Esophagus muscularis mucosa (tissue), 3 donors: ENCODE measurements at regions not wholly inside any gene's neighbourhood (a gene's known extent, or its start where the extent isn't known, plus 50 kb on each side); places are given as distances from the start of the nearest gene placed in this dataset.

Source experiments
- POLR2A ChIP-seq: fragments of 450-650 bp; IDR thresholded peaks from one replicate; pipeline ENCODE4 v1.6.1; 2017; ENCODE audit warnings: antibody characterized with exemption, moderate library complexity, mild to moderate bottlenecking, low read depth
- POLR2AphosphoS5 ChIP-seq, 2 donors: sonication (generic); formaldehyde crosslinking; IDR thresholded peaks; one replicate each; pipeline ENCODE4 v1.6.1; 2017; ENCODE audit warnings: antibody characterized with exemption in 2 of 2
- TF ChIP-seq, protein P1 (sequence below), 3 experiments: fragments of 200-600 bp in 2 of 3; fragments of 450-650 bp in 1 of 3; sonication (generic) in 2 of 3; IDR thresholded peaks; one replicate each; pipeline ENCODE4 v1.5.1; 2017 to 2019; ENCODE audit warnings: antibody characterized with exemption in 3 of 3, mild to moderate bottlenecking in 2 of 3, moderate library complexity in 1 of 3

DNA sequence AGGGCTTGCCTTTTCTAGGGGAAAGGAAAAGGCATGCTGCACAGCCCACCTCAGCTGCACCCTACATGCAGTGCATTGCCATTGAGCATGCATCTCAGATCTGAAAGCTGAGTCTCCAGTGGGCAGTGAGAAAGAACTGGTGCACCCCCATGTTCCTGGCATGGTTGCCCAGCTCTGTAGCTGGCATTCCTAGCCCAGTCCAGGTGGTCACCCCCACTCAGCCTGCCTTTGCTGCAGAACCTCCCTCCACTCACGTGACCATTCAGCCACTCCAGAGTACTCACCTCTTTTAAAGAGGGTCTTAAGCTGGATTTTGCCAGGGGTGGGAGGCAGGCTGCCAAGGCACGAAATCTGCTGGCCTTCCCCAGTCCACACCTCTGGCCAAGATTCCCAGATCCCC lies 208.6 kb upstream of the TOPAZ1 start:
- no peak for TF ChIP-seq POLR2A
- TF ChIP-seq, protein P1, sequence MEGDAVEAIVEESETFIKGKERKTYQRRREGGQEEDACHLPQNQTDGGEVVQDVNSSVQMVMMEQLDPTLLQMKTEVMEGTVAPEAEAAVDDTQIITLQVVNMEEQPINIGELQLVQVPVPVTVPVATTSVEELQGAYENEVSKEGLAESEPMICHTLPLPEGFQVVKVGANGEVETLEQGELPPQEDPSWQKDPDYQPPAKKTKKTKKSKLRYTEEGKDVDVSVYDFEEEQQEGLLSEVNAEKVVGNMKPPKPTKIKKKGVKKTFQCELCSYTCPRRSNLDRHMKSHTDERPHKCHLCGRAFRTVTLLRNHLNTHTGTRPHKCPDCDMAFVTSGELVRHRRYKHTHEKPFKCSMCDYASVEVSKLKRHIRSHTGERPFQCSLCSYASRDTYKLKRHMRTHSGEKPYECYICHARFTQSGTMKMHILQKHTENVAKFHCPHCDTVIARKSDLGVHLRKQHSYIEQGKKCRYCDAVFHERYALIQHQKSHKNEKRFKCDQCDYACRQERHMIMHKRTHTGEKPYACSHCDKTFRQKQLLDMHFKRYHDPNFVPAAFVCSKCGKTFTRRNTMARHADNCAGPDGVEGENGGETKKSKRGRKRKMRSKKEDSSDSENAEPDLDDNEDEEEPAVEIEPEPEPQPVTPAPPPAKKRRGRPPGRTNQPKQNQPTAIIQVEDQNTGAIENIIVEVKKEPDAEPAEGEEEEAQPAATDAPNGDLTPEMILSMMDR (IDR thresholded peaks at IDR 0.05): no peak
- TF ChIP-seq POLR2AphosphoS5 (IDR thresholded peaks at IDR 0.05): no peak
